Stimulated activated CD8-positive, alpha-beta memory T cell treated with anti-CD3 and anti-CD28 coated beads, Interleukin-2, amount 100 ng/mL, for 48 hours (primary cell): ENCODE measurements at regions not wholly inside any gene's neighbourhood (a gene's known extent, or its start where the extent isn't known, plus 50 kb on each side); places are given as distances from the start of the nearest gene placed in this dataset.

ENCODE experiments used
- DNase-seq, 2 donors: peaks; one replicate each; pipeline ENCODE4 v3.0.0-alpha.2; 2020; ENCODE audit warnings: low read depth in 2 of 2

DNA sequence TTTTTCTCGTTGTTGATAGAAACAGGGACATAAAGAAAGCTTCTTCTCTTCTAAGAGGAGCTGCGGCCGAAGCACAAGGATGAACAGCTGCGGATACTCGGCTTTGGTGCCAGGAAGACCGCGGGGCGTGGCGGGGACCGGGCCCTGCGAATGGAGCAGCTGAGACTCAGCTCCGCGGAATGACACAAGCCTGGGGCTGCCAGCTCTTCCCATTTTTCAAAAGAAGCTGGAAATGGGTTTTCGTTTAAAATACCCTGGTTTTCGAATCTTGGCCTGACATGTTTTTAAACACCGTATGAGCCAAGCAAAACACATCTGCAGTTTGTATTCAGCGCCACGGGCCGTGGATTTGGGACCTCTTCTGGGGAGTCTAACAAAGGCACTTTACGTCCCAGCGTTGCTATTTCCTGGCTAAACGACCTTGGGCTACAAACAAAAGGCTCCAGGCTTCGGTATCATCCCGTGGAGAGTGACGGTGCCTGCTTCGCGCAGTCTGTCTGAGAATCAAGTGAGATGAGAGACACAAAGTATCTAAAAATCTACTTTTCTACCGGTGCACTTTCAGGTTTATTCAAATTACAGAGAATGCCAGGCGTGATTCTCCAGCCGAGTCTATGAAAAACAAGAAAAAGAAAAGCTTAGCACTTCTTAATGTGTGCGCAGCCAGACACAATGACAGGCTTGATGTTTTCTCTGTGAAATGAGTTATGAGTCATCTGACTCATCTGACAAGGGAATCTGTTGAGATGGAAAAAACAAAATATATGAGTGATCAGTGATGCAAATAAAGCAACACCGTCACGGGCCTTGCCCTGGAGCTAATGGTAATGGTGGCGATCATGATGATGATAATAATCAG lies 114.0 kb upstream of the TMEM132D start:
- no peak for DNase-seq

DNA sequence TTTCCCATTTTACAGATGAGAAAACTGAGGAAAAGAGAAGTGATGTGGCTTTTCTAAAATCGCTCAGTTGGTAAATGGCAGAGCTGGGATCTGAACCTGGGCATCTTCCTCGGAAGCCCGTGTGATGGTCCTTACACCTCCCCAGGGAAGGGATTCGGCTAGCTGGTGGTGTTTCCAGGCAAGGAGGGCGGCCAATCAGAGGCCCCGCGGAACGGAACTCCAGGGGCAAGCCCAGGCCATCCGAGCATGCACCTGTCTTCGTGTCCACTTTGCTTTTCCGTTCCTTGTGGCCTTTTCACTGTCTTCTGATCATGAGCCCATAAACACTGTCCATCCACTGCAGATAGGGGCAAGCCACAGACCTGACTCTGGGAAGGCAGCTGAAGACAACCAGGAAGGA lies 114.8 kb upstream of the TMEM132D start:
- no peak for DNase-seq

DNA sequence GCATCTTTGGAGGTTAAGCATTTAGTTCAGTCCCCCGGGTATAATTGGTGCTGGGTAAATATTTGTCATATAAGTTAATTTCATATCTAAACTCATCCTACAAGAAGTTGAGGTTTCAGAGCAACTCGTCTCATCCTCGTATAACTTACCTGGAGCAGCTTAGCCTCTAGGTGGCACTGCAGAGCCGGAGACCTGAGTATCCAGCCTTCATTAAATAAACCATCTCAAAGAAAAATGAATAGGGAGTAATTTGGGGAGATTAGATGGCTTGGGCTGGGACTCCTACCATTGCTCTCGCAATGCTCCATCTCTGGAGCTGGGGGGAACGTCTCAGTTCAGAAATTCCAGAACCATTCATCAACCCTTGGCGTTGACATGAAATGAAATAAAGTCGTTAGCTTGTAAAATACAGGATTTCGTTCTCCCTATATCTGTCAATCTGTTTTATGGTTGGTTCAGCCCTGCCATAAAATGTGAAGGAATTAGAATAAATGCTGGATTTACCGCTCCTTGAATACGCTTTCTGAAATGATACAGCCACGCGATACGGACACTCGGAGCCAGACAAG lies 122.9 kb upstream of the TMEM132D start:
- DNase-seq, result peak in 1 of 2 donors; percentile 24

DNA sequence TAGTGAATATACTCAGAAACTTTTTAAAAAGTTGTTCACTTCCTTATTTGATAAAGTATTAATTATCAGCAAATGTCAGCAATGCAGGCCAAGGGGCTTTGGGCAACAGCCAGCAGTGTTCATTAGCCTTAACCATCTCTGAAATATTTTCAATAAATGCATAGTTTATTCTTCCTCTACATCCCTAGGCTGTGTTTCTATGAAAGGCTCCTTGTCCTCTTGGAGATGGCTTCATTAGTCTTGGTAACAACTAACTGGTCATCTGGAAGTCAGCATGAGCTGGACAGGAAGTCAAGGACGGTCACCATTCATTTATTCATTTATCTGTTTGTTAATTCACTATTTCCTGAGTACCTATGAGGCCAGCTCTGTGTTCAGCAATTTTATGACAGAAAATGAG lies 124.0 kb upstream of the TMEM132D start:
- no peak for DNase-seq

DNA sequence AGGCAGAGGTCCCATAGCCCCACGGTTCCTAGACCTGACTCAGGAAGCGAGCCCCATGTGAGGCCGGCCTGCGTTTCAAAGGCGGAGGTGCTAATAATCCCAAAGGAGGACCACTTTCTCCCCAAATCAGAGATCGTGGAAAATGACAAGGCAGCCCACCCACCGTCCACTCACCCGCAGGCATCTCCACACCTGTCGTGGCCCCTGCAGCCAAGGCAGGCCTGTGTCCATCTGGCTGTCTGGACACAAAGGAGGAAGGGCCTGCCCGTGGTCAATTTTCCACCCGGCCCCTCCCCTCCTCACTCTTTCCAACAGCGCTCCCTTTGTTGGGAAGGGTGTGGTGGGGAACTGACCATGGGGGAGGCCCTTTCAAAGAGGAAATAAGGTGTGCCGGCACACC lies 125.3 kb upstream of the TMEM132D start:
- no peak for DNase-seq

DNA sequence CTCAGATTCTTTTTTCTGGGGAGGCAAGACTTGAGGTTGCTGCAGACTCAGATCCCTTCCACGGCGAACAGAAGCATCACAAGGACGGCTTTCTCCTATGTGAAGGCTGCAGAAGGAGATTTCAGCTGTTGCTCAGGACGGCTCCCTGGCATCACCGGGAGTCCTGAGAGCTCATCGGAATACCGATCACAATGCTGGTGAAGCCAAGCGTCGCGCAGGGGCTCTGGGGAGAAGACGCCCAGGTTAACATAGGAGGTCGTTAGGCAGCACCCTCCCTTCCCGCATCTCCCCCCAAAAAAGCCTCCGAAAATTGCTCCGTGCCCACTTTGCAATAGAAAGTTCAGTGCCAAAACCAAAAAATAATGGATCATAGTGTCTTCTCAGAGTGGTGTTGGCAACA lies 127.2 kb upstream of the TMEM132D start:
- no peak for DNase-seq

DNA sequence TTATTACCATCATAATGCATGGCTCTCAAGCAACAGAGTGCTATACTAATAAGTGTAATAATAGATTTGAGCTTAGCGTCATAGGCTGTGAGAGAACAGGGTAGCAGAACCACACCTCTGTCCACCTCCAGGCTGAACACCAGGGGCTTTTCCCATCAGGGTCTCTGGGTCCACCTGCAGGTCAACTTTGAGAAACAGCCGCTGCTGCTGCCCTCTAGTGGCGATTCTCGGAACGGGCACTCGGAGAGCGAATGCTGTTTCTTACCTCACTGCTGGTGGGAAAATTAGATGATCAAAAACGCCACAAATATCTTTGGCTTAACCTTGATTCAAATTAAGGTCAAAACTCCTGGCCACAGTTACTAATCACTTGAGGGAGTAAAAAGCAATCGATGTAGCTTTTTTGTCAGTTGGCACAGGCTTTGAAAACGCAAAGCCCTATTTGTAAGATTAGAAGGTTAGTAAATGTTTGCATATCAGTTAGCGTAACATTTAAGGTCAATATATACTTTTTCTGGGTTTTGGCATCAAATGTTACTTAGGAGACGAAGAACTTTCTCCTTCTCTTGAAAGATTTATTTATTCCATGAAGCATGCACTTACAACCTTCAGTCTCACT lies 127.9 kb upstream of the TMEM132D start:
- peak; percentile 51 to 65 for DNase-seq

DNA sequence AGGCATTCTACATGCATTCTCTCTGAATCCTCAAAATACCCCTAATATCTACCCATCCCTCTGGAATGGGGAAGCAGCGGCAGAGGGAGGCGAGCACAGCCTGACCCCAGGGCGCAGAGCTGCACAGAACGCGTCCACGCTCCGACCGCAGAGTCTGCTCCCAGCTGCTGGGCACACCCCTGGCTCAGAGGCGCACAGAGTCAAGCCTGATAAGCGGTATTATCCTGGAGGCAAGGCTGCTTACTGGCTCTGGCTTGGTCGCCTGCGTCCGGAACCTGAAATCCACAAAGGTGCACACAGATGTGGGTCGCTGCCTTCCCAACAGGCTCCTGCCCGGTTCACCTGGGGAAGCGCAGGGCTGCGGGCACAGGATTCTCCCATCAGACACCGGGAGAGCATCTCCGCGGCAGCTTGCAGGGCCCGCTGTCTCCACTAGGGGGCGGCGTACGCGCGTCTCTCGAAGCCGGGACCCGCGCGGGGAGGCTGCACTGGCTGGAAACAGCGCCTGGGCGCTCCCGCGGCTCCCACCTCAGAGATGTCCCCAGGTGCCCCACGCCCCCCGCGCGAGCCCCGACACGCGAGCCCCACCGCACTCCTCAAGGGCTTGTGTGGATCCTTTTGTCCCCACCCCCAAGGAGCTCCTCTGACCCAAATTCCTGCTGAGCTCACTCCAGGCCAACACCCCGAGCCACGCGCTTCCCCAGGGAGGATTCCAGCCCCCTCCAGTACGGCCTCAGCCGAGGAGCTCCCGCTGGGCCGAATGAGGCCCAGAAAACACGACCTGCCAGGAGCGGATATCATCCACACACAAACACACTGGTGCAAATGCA lies 120.1 kb upstream of the FZD10 start:
- DNase-seq, result peak; percentile 37 to 50

DNA sequence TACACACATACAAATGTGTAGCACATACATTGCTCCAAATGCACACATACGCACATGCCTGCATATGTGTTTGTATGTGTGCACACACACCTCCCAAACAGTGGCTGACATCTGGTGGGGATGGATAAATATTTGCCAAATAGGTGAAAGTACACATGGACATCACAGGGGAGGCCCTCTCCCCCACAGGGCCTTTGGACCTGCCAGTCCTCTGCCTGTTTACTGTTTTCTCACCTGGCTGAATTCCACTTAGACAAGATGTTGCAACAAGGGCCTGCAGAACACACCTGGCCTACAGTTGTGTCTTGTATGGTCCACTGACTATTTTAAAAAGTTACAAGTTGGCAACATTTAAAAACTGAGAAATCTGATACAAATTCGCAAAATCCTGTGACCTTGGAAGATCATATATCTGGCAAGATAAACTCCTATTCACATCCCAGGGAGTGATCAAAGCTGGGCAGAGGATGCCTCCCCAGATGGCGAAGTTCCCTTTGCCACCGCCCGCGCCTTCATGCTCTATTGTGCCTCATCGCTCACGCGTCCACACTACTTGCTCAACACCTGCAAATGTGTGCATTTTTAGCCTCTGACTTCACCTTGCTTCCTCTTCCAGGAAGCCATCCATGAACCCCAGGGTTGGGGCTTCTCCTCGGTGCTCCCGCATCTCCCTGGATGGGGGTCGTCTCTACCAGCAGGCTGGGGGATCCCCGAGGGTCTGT lies 118.4 kb upstream of the FZD10 start:
- DNase-seq, result no peak

DNA sequence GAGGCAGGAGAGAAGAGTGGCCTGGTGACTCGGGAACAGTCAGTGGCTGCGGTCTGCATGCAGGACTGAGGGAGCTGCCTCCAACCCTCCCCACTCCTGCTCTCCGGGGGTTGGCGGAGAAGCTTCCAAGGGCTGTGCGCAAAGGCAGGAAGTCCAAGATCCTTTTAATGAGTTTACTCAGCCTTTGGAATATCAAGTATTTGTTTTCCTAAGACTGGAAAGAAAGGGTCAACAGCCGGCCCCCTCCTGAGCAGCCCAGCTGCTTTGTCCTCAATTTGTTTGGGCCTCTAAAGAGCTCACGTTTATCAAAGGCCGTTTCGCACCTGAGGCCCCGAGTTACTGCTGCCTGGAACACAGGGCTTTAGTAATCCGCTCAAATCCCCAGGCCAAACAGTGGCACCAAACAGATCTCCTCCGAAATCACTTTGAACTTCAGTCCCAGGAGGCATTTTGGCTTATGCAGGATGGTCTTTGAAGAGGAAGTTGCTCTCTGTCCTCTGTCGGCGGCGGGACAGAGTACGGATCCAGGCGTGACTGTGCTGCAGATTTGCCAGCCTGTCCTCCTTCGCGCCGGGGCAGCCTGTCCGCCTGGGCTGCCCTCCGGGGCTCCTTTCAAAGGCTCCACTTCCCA lies 117.2 kb upstream of the FZD10 start:
- DNase-seq, result no peak

DNA sequence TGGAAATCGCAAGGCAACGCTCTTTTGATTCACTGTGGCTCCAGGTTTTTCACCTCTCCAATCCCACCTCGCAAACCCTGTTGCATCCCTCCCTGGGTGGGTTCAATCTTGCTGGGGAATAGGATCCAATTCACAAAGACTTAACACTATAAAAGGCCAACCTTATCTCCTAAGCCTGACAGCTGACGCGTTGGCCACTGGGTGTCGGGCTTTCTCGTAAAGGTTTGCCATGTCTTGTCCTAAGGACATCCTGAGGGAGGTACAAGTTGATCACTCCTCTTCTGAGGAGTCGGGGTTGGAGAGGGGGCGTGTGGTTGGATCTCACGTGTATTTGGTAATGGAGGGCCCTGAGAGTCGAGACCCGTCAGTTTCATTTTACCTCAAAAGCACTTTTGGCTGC lies 112.6 kb upstream of the FZD10 start:
- DNase-seq, result no peak

DNA sequence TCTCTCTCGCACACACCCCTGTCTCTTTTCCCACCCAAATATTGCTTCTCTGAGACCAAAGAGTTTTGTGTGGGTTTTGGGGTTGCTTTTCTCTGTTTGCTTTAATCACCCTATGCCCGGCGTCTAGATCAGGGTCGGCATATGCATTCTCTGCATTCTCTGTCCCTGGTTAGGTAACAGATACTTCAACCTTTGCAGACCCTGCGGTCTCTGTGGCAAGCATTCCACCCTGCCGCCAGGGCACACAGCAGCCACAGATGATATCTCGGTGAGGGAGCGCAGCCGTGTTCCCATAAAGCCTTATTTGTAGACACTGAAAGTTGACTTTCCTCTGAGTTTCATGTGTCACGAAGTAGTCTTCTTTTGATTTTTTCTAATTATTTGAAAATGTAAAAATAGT lies 110.4 kb upstream of the FZD10 start:
- DNase-seq, result no peak

DNA sequence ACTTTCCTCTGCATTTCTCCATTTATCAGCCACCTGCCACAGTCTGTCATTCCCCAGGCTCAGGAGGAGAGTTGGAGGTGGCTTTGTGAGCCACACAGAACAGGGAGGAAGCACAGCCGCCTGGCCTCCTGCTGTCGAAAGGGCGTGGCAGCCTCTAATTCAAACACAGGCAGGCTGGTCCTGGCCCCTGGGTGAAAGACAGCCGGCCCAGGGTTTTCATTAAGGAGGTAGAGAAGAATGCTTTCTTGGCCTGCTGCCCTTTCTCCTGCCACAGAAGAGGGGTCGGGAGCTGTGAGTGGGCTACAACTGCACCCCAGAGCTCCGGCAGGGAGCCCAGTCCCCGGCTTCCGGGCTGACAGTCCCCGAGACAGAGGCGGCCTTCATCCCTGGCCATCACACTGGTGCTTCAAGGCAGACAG lies 108.6 kb upstream of the FZD10 start:
- no peak for DNase-seq

DNA sequence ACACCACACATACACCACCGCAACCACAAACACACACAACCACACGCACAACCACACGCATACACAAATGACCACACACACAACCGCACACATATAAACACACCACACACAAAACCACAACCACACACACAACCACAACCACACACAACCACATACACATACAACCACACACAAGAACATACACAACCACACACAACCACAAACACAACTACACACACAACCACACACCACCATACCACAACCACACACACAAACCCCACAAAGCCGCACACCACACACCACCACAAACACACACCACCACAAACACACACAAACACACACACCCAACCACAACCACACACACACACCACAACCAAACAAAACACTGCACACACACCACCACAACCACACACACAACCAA lies 107.5 kb upstream of the FZD10 start:
- DNase-seq, result no peak

DNA sequence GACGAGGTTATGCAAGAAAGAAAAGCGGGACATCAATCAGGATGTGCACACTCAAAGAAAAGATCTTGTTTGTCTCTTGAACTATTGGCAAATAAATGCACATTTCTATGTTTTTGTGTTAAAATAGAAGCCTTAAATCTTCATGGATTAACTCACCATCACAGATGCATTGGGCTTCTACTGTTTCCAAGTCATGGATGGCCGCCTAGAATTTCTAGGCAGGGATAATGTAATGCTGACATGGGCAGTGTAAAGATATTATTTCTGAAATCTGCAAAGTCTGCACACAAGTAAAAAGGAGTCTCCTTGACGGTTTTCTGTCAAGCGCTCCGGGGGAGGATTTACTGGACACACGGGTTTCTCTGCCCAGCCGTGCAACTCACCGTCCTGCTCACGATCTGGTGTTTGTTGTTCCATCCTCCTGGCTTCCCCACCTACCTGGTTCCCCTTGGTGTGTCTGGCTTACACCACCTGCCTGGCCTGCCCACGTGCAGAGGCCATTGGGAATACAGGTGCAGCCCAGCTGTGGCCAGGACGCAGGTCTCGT lies 103.3 kb upstream of the FZD10 start:
- no peak for DNase-seq

DNA sequence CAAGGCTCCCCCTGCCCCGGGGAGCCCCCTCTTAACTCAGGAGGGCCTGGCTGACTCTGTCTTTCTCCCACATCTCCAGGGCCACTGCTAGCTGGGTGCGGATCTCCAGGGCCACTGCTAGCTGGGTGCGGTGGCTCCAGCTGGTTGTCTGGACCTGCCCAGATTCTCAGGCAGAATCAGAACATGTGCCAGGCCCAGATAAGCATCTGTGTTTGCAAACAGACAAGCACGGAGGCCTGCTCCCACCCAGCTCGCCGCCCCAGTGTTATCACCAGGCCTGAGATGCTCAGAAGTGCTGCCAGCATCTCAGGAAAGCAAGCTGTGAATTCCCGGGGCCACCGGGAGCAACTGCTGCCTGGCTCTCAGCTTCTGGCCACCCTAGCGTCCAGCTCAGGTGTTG lies 98.4 kb upstream of the FZD10 start:
- no peak for DNase-seq

DNA sequence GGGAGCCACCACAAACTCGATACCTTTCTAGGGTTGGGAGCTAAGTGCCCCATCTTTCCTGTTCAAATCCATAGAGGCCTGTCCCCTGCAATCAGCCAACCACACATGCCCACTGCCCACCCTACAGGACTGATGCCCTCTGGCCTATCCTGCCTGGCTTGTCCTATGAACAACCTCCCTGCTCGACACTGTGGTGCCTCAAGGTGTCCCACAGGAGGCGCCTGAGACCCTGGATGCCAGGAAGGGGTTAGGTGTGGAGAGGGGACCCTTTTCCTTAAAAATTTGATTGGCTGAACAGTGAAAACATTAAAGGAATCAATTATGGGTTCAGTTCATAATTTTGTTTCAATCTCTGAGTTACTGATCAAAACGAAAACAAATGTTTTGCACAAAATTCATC lies 97.3 kb upstream of the FZD10 start:
- DNase-seq, result no peak

DNA sequence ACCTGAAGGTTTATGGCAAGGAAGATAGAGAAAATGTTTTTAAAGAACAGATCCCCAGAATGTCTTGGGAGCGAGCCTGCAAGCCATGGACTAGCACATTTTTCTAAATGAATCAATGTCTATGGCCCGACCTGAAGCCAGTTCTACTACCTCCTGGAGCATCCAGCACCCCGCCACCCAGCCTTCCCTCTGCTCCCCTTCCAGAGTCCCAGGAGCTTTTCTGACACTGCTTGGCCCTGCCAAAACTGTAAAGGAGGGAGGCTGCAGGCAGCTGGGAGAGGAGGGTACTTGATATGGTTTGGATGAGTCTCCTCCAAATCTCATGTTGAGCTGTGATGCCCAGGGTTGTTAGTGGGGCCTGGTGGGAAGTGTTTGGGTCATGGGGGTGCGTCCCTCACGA lies 95.5 kb upstream of the FZD10 start:
- no peak for DNase-seq

DNA sequence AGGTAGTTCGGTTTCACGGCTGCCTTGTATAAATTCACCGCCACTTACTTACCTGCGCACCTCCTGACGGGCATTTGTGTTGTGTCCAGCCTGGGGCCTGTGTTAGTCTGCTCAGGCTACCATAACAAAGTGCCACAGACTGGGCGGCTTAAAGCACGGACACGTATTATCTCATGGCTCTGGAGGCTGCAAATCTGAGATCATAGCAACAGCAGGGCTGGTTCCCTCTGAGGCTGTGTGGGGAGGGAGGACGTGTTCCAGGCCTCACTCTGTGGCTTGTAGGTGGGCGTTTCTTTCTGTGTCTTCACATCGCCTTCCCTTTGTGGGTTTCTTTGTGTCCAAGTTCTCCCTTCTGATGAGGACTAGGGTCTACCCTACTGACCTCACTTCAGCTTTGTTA lies 93.5 kb upstream of the FZD10 start:
- no peak for DNase-seq

DNA sequence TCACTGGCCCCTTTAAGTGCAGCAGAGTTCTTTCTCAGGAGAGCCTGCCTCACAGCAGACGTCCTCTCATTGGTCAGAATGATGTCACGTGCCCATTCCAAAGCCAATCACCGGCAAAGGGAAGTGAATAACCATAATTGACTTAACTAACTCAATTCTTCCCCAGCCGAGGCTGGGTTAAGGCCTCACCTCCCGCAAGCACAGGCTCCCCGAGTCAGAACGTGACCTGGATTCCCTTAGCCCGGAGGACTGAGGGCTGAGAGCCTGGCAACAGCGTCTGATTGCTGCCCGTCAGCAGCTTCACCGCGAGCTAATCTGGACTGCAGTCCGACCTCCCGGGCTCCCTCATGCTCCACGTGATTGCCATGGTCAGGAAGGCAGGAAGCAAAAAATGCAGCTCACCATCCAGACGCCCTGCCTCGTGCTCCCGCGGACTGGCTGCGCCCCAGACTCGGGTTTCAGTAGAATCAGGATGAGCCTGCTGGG lies 92.1 kb upstream of the FZD10 start:
- no peak for DNase-seq

DNA sequence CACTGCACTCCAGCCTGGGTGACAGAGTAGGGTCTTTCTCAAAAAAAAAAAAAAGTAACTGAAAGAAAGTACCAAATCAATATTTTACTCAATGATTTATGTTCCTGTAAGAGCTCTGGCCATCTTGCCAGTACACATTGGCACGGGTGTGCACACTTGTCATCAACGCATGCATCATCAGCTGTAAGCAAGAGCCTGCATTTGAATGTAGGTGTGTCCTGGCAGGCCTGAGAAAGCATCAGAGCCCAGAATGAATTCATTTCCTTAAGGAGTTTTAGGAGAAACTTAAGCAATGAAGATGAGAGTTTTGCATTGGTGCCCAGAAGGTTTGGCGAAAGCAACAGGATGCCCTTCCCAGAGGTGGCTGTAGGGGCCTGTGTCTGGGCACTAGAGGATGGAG lies 88.5 kb upstream of the FZD10 start:
- DNase-seq, result no peak
